Stimulated activated naive CD4-positive, alpha-beta T cell treated with Interleukin-2 at 50 U/mL for 16 hours (primary cell): ENCODE measurements at regions not wholly inside any gene's neighbourhood (a gene's known extent, or its start where the extent isn't known, plus 50 kb on each side); places are given as distances from the start of the nearest gene placed in this dataset.

Experiments
- DNase-seq: peaks from one replicate; lab custom pipeline; 2025; lab: John Stamatoyannopoulos, UW

- no peak for DNase-seq
These were observed 508.0 kb downstream of the AACS start for GRCh38 chr12:125573271-125573670.

DNA sequence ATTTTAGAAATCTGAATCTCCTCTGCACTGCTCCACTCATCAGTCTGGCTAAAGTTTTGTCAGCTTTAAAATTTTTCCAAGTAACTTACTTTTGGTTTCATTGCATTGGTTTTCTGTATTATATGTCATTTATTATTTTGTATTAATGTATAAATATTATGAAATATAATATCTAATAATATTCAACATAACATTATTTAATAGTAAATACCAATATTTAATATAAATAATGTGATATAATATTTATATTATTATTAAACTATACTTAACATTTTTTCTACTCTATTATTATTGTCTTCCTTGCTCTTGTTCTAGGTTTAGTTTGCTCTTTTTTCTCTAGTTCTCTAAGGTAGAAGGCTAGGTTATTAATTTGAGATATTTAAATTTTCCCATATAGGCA lies 512.1 kb downstream of the AACS start:
- no peak for DNase-seq

GRCh38 chr12:125579916-125580315 lies 514.7 kb downstream of the AACS start:
- no peak for DNase-seq

GRCh38 chr12:125583071-125583470 lies 517.8 kb downstream of the AACS start:
- DNase-seq, result no peak

GRCh38 chr12:125586441-125586840 lies 521.2 kb downstream of the AACS start:
- no peak for DNase-seq

GRCh38 chr12:125593269-125593668 lies 528.0 kb downstream of the AACS start:
- no peak for DNase-seq

- DNase-seq, result no peak
These were observed 539.7 kb downstream of the AACS start for GRCh38 chr12:125604976-125605375.

DNA sequence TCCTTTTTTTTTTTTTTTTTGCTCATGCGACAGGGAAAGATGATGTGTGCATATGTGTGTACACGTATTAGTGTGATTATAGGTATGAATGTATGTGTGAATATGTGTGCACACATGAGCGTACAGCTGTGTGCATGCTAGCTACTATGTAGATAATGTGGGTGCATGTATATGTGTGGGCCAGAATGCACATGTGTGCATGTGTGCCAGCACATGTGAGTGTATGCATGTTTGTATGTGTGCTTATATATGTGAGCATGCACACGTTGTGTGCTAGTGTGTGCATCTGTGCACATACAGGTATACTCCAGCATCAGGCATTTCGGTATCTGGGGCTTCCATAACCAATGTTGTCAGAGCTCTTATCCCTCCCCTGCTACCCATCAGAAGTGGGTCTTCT lies 541.1 kb downstream of the AACS start:
- DNase-seq, result no peak

DNA sequence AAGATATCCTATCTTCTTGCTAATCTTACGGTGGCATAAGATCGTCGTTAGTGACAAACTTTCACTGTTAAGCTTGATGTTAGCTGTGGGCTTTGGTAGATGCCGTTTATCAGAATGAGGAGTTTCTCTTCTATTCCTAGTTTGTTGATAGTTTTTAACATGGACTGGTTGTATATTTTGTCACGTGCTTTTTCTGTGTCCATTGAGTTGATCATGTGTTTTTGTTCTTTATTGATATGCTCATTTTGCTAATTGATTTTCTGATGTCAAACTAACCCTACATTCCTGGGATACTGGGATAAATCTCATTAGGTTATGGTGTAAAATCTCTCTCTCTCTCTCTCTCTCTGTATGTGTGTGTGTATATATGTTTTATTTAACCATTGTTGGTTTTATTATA lies 545.1 kb downstream of the AACS start:
- DNase-seq, result no peak

- no peak for DNase-seq
These were observed 545.7 kb downstream of the AACS start for GRCh38 chr12:125610971-125611370.

DNA sequence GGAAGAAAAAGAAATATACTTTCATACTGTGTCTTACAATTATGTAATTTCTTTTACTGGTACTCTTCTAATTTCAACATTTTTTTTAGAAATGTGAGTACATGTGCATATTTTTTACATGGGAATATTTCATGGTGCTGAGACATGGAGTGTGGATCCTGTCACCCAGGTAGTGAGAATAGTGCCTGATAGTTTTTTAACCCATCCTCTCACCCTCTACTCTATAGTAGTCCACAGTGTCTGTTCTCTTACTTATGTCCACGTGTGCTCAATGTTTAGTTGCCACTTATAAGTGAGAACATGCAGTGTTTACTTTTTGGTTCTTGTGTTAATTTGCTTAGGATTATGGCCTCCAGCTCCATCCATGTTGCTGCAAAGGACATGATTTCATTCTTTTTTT lies 548.8 kb downstream of the AACS start:
- DNase-seq, result no peak

DNA sequence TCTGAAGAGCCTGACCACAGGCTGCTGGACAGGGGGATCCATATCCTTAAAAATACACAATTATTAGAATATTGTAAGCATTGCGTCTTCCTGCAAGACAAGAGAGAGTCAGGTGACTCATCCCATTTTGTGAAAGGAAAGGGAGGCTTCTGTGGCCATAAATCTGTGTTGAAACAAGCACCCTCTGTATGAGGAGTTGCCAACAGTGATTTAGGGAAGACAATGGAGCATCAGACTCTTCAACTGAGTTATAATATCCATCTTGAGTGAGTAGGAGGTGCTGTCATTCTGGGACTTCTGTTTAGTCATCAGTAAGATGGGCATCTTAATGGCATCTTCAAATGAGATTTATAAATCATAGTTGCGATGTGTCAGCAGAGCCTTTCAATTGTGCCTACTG lies 554.5 kb downstream of the AACS start:
- DNase-seq, result no peak

DNA sequence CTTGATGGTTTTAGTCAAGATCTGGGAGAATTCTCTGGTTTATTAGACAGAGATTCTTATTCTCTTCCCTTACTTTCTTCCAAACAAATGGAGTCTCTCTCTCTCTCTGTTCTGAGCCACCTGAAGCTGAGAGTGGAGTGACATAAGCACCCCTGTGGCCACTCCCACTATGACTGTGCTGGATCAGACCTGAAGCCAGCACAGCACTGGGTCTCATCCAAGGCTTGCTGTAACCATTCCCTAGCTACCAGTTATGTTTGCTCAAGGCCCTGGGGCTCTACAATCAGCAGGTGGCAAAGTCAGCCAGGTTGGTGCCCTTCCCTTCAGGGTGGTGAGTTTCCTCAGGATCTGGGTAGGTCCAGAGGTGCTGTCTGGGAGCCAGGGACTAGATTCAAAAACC lies 568.5 kb downstream of the AACS start:
- no peak for DNase-seq

- no peak for DNase-seq
These were observed 569.6 kb downstream of the AACS start for GRCh38 chr12:125634813-125635212.

DNA sequence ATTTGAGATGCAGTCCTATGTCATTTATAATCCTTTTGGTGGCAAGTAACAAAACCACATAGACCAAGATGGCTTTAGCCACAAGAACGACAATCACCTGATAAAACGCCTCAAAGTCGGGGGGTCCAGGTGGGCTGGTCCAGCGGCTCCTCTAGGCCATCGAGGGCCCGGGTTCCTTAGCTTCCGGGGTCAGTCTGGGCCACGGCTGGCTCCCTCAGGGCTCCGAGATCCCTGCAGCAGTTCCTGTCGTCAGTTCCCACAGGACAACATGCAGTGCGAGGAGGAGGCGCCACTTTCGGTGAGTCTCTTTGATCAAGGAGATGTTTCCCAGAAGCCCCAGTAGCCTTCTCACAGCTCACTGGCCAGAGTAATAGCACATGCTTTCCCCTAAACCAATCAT lies 574.6 kb downstream of the AACS start:
- DNase-seq, result no peak

- DNase-seq, result no peak
These were observed 577.8 kb downstream of the AACS start for GRCh38 chr12:125643055-125643454.

DNA sequence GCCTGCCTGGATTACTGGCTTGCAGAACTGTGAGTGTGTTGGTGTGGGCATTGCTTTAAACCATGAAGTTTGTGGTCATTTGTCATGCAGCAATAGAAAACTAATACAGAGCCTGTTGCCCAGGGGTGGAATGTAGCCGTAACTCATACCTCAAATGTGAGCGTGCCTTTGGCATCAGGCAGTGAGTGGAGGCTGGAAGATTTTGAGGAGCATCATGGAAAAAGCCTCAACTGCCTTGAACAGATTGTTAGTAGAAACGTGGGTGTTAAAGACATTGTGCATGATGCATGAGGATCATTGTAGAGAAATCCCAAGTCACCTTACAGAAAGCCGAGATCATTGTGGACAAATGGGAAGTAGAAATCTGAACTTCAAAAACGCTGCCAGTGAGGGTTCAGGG lies 580.5 kb downstream of the AACS start:
- DNase-seq, result no peak

DNA sequence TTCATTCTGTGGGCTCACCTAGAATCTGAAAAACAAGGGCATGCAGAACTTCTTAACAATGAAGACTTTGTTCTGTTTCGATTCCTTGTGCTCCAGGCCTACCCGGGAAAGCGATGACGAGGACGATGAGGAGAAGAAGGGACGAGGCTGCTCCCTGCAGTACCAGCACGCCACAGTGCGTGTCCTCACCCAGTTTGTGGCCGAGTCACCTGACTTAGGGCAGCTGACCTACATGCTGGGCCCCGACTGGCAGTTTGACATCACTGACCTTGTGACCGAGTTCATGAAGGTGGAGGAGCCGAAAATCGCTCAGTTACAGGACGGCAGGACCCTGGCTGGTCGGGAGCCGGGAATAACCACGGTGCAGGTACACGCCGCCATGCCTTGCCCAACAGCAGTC lies 585.4 kb downstream of the AACS start:
- DNase-seq, result no peak

- no peak for DNase-seq
These were observed 586.4 kb downstream of the AACS start for GRCh38 chr12:125651625-125652024.

GRCh38 chr12:125652681-125653080 lies 587.4 kb downstream of the AACS start:
- no peak for DNase-seq

GRCh38 chr12:125657681-125658080 lies 592.4 kb downstream of the AACS start:
- DNase-seq, result no peak

GRCh38 chr12:125674554-125675338 lies 609.5 kb downstream of the AACS start:
- DNase-seq, result no peak

- no peak for DNase-seq
These were observed 611.1 kb downstream of the AACS start for GRCh38 chr12:125676366-125676765.

- no peak for DNase-seq
These were observed 612.6 kb downstream of the AACS start for GRCh38 chr12:125677829-125678228.
